Suprapubic skin (tissue), 4 donors: ENCODE measurements at regions not wholly inside any gene's neighbourhood (a gene's known extent, or its start where the extent isn't known, plus 50 kb on each side); places are given as distances from the start of the nearest gene placed in this dataset.

Source experiments
- DNase-seq, 2 donors: peaks; one replicate each; pipeline ENCODE4 v3.0.0-alpha.2; 2019; ENCODE audit warnings: low spot score in 2 of 2
- H3K27ac ChIP-seq: fragments of 200-600 bp; sonication (generic); one replicate; pipeline ENCODE4 v1.5.1; 2019
- H3K27me3 ChIP-seq: fragments of 200-600 bp; sonication (generic); one replicate; pipeline ENCODE4 v1.5.1; 2019
- H3K36me3 ChIP-seq: fragments of 200-600 bp; sonication (generic); one replicate; pipeline ENCODE4 v1.5.1; 2019
- H3K4me1 ChIP-seq: fragments of 200-600 bp; sonication (generic); one replicate; pipeline ENCODE4 v1.5.1; 2019
- H3K4me3 ChIP-seq: fragments of 200-600 bp; sonication (generic); one replicate; pipeline ENCODE4 v1.5.1; 2019; ENCODE audit warnings: mild to moderate bottlenecking
- H3K9me3 ChIP-seq: fragments of 200-600 bp; sonication (generic); one replicate; pipeline ENCODE4 v1.5.1; 2019
- EP300 ChIP-seq: sonication (generic); formaldehyde crosslinking; IDR thresholded peaks from one replicate; pipeline ENCODE4 v1.6.1; 2017; ENCODE audit warnings: antibody characterized with exemption
- POLR2A ChIP-seq, 2 donors: fragments of 450-650 bp; IDR thresholded peaks; one replicate each; pipeline ENCODE4 v1.6.1; 2017; ENCODE audit warnings: antibody characterized with exemption in 2 of 2, mild to moderate bottlenecking in 2 of 2, moderate library complexity in 2 of 2
- POLR2AphosphoS5 ChIP-seq, 3 donors: sonication (generic); formaldehyde crosslinking; IDR thresholded peaks; one replicate each; pipeline ENCODE4 v1.6.1; 2017; ENCODE audit warnings: antibody characterized with exemption in 3 of 3
- WGBS: methylation state at CpG from one replicate; pipeline ENCODE4 v1.1.5; 2018; 5-methylcytosine and 5-hydroxymethylcytosine counted together
- TF ChIP-seq, protein P1 (sequence below), 2 donors: fragments of 200-600 bp in 1 of 2; fragments of 450-650 bp in 1 of 2; sonication (generic) in 1 of 2; IDR thresholded peaks; one replicate each; pipeline ENCODE4 v1.5.1; 2016 to 2019; ENCODE audit warnings: antibody characterized with exemption in 2 of 2, mild to moderate bottlenecking in 1 of 2, moderate library complexity in 1 of 2

DNA sequence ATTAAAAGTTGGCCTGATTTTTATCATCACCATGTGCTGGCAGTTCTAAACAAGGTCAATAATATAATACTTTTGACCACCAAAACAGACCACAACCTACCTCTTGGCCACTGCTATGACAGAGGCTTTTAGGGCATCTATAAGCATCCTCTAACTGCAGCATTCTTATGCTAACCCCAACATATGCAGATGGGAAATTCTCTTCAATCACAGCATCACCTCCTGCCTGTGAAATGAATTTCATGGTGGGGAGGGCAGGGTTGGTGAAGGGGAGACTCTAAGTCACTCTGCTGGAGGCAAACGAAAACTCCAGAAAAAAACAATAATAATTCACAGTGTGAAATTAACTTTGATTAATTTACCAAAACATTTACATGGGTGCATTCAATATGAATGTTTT lies 78.8 kb upstream of the FAR2 start:
- WGBS, result 0% methylated on average over 1 of the region's 1 CpG
- Histone ChIP-seq H3K27me3 (no peaks in the 10 kb centered on the region), H3K9me3 (no peaks in the 10 kb centered on the region), H3K4me1 (no peaks in the 10 kb centered on the region), H3K4me3 (no peak overlapping the region), H3K36me3 (no peaks in the 10 kb centered on the region), H3K27ac (no peak overlapping the region)
- no peak for DNase-seq
- no peak for TF ChIP-seq POLR2A (IDR thresholded peaks at IDR 0.05)
- TF ChIP-seq, protein P1, sequence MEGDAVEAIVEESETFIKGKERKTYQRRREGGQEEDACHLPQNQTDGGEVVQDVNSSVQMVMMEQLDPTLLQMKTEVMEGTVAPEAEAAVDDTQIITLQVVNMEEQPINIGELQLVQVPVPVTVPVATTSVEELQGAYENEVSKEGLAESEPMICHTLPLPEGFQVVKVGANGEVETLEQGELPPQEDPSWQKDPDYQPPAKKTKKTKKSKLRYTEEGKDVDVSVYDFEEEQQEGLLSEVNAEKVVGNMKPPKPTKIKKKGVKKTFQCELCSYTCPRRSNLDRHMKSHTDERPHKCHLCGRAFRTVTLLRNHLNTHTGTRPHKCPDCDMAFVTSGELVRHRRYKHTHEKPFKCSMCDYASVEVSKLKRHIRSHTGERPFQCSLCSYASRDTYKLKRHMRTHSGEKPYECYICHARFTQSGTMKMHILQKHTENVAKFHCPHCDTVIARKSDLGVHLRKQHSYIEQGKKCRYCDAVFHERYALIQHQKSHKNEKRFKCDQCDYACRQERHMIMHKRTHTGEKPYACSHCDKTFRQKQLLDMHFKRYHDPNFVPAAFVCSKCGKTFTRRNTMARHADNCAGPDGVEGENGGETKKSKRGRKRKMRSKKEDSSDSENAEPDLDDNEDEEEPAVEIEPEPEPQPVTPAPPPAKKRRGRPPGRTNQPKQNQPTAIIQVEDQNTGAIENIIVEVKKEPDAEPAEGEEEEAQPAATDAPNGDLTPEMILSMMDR (IDR thresholded peaks at IDR 0.05), result no peak
- no peak for TF ChIP-seq POLR2AphosphoS5 (IDR thresholded peaks at IDR 0.05)
- TF ChIP-seq EP300, result no peak

DNA sequence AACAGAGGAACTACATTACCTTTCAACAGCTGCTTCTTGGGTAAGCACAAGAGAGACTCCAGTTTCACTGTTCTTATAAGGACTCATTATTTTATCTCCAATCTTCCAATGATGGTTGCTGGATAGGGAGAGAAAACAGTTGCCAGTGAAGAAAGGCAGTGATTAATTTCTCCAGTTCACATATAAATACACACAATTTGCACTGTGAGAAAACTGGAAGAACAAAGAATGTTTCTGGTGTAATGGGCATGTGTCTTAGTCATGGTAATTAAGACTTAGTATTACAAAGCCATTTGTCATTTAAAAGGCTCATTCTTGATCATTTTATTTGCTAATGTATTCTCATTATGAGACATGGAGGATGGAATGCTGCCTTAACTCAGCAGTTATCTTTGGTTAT lies 78.0 kb upstream of the FAR2 start:
- H3K4me3 ChIP-seq, result no peak overlapping the region
- H3K27ac ChIP-seq, result no peak overlapping the region
- no peaks in the 10 kb centered on the region for H3K27me3 ChIP-seq
- no peak for TF ChIP-seq EP300
- TF ChIP-seq, protein P1 (IDR thresholded peaks at IDR 0.05), result no peak
- H3K4me1 ChIP-seq, result no peaks in the 10 kb centered on the region
- H3K36me3 ChIP-seq, result no peaks in the 10 kb centered on the region
- no peaks in the 10 kb centered on the region for H3K9me3 ChIP-seq
- DNase-seq, result no peak

DNA sequence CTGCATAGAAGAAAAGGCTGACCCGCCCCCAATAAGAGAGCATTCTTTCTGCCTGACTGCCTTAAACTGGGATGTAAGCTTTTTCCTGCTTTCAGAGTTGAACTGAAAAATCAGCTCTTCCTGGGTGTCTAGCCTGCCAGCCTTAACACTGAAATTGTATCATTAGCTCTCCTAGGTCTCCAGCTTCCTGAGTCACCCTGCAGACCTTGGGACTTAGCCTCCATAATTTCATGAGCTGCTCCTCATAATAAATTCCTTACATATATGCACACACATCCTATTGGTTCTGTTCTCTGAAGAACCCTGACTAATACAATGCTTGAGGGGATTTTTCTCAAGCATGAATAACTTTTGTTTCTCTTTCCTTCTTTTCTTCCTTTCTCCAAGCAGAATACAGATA lies 76.4 kb upstream of the FAR2 start:
- Histone ChIP-seq H3K4me1 (no peaks in the 10 kb centered on the region), H3K36me3 (no peaks in the 10 kb centered on the region), H3K27ac (no peak overlapping the region), H3K9me3 (no peaks in the 10 kb centered on the region), H3K27me3 (no peaks in the 10 kb centered on the region), H3K4me3 (no peak overlapping the region)
- no peak for DNase-seq
- WGBS, result 94% methylated on average over 1 of the region's 1 CpG
- TF ChIP-seq, protein P1 (IDR thresholded peaks at IDR 0.05), result no peak
- TF ChIP-seq EP300 (no peak), POLR2AphosphoS5 (IDR thresholded peaks at IDR 0.05) (no peak)

DNA sequence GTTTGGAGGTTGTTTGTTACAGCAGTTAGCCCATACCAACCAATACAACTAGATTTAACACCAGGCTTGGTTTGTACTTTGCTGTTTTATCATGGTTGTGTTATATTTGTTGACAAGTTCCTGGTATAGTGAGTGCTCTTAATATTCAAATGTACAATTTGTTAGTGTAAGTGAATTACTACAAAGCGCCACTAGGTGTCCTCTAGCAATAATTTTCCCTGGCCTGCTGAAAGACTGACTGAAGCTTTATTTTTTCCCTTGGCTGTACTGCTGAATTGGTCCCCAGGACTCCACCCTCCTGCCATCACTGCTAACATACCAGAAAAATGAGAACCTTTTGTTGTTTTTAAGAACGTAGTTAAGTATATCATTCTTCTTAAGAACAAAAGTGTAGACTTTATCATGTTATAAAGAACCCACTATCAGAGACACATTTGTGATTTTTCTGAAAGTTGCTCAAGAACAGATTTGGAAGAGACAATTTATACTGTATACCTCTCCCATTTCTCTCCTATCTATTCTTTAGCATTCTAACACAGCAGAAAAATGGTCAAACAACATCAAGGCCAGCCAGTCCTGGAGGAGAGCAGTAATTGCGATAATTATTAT lies 75.3 kb upstream of the FAR2 start:
- Histone ChIP-seq H3K4me3 (no peak overlapping the region), H3K27ac (no peak overlapping the region), H3K9me3 (no peaks in the 10 kb centered on the region), H3K36me3 (no peaks in the 10 kb centered on the region), H3K27me3 (no peaks in the 10 kb centered on the region), H3K4me1 (no peaks in the 10 kb centered on the region)
- TF ChIP-seq POLR2A (IDR thresholded peaks at IDR 0.05), result no peak
- no peak for TF ChIP-seq EP300
- no peak for TF ChIP-seq POLR2AphosphoS5 (IDR thresholded peaks at IDR 0.05)
- TF ChIP-seq, protein P1 (IDR thresholded peaks at IDR 0.05), result peak; percentile 45 to 62
- WGBS, result 32% methylated on average over 3 of the region's 3 CpGs
- no peak for DNase-seq

DNA sequence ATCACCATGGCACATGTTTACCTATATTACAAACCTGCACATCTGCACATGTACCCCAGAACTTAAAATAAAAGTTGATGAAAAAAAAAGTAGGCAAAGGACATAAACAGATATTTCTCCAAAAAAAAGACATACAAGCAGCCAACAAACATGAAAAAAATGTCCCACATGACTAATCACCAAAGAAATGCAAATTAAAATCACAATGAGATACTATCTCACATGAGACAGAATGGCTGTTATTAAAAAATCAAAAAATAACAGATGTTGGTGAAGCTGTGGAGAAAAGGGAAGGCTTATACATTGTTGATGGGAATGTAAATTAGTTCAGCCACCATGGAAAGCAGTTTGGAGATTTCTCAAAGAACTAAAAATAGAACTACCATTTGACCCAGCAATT lies 68.0 kb upstream of the FAR2 start:
- Histone ChIP-seq H3K4me1 (no peaks in the 10 kb centered on the region), H3K4me3 (no peak overlapping the region), H3K27ac (no peak overlapping the region), H3K36me3 (no peaks in the 10 kb centered on the region), H3K9me3 (no peaks in the 10 kb centered on the region), H3K27me3 (no peaks in the 10 kb centered on the region)
- TF ChIP-seq EP300 (no peak), POLR2A (IDR thresholded peaks at IDR 0.05) (no peak), POLR2AphosphoS5 (IDR thresholded peaks at IDR 0.05) (no peak)
- TF ChIP-seq, protein P1 (IDR thresholded peaks at IDR 0.05), result no peak
- DNase-seq, result no peak
